Hepatocyte (in vitro differentiated cells): ENCODE measurements at regions not wholly inside any gene's neighbourhood (a gene's known extent, or its start where the extent isn't known, plus 50 kb on each side); places are given as distances from the start of the nearest gene placed in this dataset.

Experiments used
- CTCF ChIP-seq: fragments of 200-600 bp; sonication (generic); IDR thresholded peaks from 2 replicates; pipeline ENCODE4 v1.5.1; 2016; ENCODE audit warnings: antibody characterized with exemption, mild to moderate bottlenecking; ENCODE audit not compliant: poor library complexity
- EZH2 ChIP-seq: fragments of 200-600 bp; sonication (generic); IDR thresholded peaks from 2 replicates; pipeline ENCODE4 v1.6.1; 2016; ENCODE audit warnings: antibody characterized with exemption, mild to moderate bottlenecking, borderline replicate concordance
- EZH2phosphoT487 ChIP-seq: fragments of 200-600 bp; sonication (generic); IDR thresholded peaks from one replicate; pipeline ENCODE4 v1.6.1; 2018; ENCODE audit warnings: antibody characterized with exemption, mild to moderate bottlenecking, low read depth, moderate library complexity; ENCODE audit not compliant: unreplicated experiment, severe bottlenecking

DNA sequence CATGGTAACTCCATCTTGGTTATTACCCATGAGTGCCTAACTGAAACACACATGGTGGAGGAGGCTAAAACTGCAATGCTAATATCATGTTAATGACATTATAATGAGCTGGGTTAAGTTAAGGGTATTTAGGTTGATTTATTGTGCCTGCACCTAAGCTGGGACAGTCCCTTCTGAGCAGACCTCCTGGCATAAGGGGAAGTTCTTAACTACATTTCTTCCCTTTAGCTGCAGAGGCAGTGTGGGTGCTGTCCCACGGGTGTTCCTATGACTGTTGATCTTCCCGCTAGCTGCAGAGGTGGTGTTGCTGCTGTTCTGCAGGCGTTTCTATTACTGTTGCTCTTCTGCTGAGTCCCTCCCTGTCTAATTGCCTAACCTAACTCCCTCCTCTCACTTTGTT, 183.9 kb downstream of the LURAP1L start:
- no peak for TF ChIP-seq CTCF
- TF ChIP-seq EZH2: no peak
- TF ChIP-seq EZH2phosphoT487: no peak
